Sigmoid colon (tissue), 3 donors: ENCODE measurements at regions not wholly inside any gene's neighbourhood (a gene's known extent, or its start where the extent isn't known, plus 50 kb on each side); places are given as distances from the start of the nearest gene placed in this dataset.

Experiments
- POLR2A ChIP-seq, 2 donors: fragments of 450-650 bp; IDR thresholded peaks; one replicate each; pipeline ENCODE4 v1.6.1; 2016; ENCODE audit warnings: antibody characterized with exemption in 2 of 2, mild to moderate bottlenecking in 2 of 2, moderate library complexity in 2 of 2
- TF ChIP-seq, protein P1 (sequence below), 4 experiments: fragments of 450-650 bp in 3 of 4; fragments of 200-600 bp in 1 of 4; IDR thresholded peaks; one replicate each; pipeline ENCODE4 v1.5.1; 2016 to 2019; ENCODE audit warnings: antibody characterized with exemption in 4 of 4, mild to moderate bottlenecking in 3 of 4, moderate library complexity in 2 of 4

DNA sequence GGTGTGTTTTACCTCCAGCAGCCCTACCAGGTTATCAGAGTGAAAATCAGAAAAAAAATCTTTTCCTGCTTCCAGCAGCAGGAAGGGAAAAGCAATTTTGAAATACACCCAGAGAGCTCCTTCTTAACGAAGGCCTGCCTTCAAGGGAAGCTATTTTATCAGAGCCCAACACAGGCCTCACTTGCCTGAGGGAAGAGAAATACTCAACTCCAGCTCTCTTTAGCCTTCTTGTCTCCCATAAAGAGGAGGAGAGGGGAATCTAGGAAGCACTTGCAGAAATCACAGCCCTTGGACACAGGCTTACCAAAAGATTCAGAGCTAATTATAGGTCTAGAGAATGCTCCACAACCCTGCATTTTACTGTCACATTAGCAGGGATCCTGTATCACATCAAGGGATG is 896.1 kb upstream of the CNTNAP5 start:
- TF ChIP-seq, protein P1, sequence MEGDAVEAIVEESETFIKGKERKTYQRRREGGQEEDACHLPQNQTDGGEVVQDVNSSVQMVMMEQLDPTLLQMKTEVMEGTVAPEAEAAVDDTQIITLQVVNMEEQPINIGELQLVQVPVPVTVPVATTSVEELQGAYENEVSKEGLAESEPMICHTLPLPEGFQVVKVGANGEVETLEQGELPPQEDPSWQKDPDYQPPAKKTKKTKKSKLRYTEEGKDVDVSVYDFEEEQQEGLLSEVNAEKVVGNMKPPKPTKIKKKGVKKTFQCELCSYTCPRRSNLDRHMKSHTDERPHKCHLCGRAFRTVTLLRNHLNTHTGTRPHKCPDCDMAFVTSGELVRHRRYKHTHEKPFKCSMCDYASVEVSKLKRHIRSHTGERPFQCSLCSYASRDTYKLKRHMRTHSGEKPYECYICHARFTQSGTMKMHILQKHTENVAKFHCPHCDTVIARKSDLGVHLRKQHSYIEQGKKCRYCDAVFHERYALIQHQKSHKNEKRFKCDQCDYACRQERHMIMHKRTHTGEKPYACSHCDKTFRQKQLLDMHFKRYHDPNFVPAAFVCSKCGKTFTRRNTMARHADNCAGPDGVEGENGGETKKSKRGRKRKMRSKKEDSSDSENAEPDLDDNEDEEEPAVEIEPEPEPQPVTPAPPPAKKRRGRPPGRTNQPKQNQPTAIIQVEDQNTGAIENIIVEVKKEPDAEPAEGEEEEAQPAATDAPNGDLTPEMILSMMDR (IDR thresholded peaks at IDR 0.05): no peak
- TF ChIP-seq POLR2A (IDR thresholded peaks at IDR 0.05): no peak
